H1 (cell line): ENCODE measurements at regions not wholly inside any gene's neighbourhood (a gene's known extent, or its start where the extent isn't known, plus 50 kb on each side); places are given as distances from the start of the nearest gene placed in this dataset.

Experiments used
- CHD7 ChIP-seq: fragments of 300-600 bp; sonication (generic); IDR thresholded peaks from 2 replicates; pipeline ENCODE4 v1.7.1; 2012; ENCODE audit warnings: low read length, moderate library complexity, mild to moderate bottlenecking, inconsistent platforms; ENCODE audit not compliant: insufficient replicate concordance
- NRF1 ChIP-seq: IDR thresholded peaks from 2 replicates; pipeline ENCODE4 v1.6.1; 2011; ENCODE audit warnings: mild to moderate bottlenecking, low read depth, low read length, improper control_type of control experiment
- RNF2 ChIP-seq: fragments of 200-900, 300-1000 bp; sonication (generic); IDR thresholded peaks from 2 replicates; pipeline ENCODE4 v1.7.1; 2016; ENCODE audit warnings: borderline replicate concordance, low read depth, mild to moderate bottlenecking, antibody characterized with exemption, low read length; ENCODE audit not compliant: poor library complexity, severe bottlenecking; ENCODE audit errors: missing control alignments

- TF ChIP-seq CHD7 (no peak), NRF1 (no peak), RNF2 (no peak)
These were observed 267.1 kb downstream of the C16orf95 start (continued) for GRCh38 chr16:87050142-87050541.
